ENCODE measurements at regions not wholly inside any gene's neighbourhood (a gene's known extent, or its start where the extent isn't known, plus 50 kb on each side); places are given as distances from the start of the nearest gene placed in this dataset.

DNA sequence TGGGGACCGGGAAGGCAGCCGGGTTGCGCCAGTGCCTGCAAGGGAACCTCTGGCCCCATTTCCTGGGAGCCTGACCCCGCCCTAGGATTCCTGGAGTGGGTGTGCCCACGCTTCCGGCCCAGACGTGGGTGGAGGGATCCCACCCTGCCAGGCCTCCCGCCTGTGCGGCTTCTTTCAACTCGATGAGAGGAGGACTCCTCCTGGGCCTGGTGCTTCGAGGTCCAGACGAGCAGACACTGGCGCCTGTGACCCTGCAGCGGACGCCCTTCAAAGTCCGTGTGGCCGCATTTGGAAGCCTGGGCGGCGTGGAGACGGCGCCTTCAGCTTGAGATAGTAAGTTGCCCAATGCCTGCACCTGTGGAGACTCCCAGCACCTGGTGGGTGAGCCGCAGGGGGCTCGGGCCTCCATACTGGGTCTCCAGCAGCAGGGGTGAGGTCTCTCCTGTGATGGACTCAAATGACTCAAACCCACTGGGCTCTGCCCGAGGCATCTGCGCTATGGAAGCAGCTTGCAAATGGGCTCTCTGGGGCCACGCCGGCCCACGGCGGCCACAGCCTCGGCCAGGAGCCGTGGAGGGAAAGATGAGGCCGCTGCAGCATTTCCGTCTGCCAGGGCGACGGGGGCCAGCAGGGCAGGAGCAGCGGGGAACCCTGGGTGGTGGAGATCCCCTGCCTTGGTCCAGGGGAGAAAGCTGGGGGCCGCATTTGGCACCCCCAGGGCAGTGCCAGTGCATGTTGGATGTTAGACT is 64.3 kb upstream of the PPARA start (continued):
- TF ChIP-seq, protein P1, sequence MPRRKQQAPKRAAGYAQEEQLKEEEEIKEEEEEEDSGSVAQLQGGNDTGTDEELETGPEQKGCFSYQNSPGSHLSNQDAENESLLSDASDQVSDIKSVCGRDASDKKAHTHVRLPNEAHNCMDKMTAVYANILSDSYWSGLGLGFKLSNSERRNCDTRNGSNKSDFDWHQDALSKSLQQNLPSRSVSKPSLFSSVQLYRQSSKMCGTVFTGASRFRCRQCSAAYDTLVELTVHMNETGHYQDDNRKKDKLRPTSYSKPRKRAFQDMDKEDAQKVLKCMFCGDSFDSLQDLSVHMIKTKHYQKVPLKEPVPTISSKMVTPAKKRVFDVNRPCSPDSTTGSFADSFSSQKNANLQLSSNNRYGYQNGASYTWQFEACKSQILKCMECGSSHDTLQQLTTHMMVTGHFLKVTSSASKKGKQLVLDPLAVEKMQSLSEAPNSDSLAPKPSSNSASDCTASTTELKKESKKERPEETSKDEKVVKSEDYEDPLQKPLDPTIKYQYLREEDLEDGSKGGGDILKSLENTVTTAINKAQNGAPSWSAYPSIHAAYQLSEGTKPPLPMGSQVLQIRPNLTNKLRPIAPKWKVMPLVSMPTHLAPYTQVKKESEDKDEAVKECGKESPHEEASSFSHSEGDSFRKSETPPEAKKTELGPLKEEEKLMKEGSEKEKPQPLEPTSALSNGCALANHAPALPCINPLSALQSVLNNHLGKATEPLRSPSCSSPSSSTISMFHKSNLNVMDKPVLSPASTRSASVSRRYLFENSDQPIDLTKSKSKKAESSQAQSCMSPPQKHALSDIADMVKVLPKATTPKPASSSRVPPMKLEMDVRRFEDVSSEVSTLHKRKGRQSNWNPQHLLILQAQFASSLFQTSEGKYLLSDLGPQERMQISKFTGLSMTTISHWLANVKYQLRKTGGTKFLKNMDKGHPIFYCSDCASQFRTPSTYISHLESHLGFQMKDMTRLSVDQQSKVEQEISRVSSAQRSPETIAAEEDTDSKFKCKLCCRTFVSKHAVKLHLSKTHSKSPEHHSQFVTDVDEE (CRISPR knock-in tag; IDR thresholded peaks at IDR 0.05): no peak
- TF ChIP-seq SNAI2 (CRISPR knock-in tag; IDR thresholded peaks at IDR 0.05) (no peak), TCF4 (CRISPR knock-in tag; IDR thresholded peaks at IDR 0.05; ENCODE audit: borderline replicate concordance) (no peak), TOX (CRISPR knock-in tag; IDR thresholded peaks at IDR 0.05; ENCODE audit: borderline replicate concordance) (no peak), GLIS3 (CRISPR knock-in tag; IDR thresholded peaks at IDR 0.05) (no peak)

DNA sequence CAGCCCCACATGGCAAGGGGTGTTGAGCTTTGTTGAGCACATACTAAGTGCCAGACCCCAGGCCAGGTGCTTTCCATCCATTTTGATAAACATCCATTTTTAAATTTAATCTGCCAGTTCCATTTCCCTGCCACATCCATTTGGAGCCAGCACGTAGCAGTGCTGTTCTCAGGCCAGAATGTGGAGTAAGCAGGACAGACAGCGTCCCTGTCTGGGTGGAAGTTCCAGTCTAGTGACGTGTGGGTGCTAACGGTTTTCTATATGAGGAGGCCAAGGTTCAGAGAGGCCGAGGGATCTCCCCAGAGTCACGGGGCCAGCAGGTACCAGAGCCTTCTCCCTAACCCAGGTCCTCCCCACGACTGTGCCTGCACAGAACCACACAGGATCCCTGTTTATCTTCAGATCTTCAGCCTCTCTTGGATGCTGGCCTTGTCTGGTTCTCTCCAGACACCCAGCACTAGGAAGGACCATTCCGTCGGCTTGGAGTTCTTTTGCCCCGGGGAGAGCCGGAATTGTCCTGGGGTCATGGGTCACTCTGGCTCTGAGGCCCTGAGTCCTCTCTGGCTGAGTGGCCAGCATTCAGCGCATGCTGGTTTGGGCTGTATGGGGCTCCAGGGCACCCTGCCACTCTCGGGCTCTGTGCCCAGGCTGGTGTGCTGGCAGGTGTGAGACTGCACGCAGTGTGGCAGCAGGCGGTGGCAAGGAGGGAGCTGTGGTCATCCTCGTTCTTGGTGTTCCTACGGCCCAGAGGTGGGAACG is 63.6 kb upstream of the PPARA start:
- ATAC-seq: peak; percentile 2
- TF ChIP-seq ISL1 (CRISPR knock-in tag; IDR thresholded peaks at IDR 0.05) (no peak), ZNF70 (CRISPR knock-in tag; IDR thresholded peaks at IDR 0.05) (0 out of 2 replicates have a peak, but pooled peaks have one; percentile 45)

DNA sequence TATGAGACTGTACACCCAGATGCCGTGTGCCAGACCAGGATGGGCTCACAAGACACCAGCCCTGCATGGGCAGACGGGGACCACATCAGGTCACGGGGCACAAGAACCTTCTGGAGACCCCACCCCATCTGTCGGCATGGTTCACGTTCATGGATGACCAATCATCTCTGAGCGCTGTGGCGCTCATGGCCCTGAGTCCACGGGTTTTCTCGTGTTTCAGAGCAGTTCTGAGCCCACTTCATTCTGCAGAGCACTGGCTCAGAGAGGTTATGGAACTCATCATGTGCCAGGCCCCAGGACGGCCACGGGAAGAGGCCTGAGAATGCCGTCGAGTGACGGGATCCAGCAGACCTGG is 63.0 kb upstream of the PPARA start:
- ATAC-seq: peak; percentile 0; the same call in 2 of the 3 replicates
- no peak for TF ChIP-seq ESRRG (CRISPR knock-in tag; IDR thresholded peaks at IDR 0.05)
- no peak for TF ChIP-seq PPARA (CRISPR knock-in tag; IDR thresholded peaks at IDR 0.05; ENCODE audit: borderline replicate concordance)
- no peak for TF ChIP-seq ZNF70 (CRISPR knock-in tag; IDR thresholded peaks at IDR 0.05)
- TF ChIP-seq, protein P2, sequence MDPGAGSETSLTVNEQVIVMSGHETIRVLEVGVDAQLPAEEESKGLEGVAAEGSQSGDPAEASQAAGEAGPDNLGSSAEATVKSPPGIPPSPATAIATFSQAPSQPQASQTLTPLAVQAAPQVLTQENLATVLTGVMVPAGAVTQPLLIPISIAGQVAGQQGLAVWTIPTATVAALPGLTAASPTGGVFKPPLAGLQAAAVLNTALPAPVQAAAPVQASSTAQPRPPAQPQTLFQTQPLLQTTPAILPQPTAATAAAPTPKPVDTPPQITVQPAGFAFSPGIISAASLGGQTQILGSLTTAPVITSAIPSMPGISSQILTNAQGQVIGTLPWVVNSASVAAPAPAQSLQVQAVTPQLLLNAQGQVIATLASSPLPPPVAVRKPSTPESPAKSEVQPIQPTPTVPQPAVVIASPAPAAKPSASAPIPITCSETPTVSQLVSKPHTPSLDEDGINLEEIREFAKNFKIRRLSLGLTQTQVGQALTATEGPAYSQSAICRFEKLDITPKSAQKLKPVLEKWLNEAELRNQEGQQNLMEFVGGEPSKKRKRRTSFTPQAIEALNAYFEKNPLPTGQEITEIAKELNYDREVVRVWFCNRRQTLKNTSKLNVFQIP (CRISPR knock-in tag; IDR thresholded peaks at IDR 0.05; ENCODE audit: borderline replicate concordance, low read depth): no peak
- no peak for TF ChIP-seq ZFP30 (CRISPR knock-in tag; IDR thresholded peaks at IDR 0.05)
- TF ChIP-seq, protein P1 (CRISPR knock-in tag; IDR thresholded peaks at IDR 0.05): no peak

DNA sequence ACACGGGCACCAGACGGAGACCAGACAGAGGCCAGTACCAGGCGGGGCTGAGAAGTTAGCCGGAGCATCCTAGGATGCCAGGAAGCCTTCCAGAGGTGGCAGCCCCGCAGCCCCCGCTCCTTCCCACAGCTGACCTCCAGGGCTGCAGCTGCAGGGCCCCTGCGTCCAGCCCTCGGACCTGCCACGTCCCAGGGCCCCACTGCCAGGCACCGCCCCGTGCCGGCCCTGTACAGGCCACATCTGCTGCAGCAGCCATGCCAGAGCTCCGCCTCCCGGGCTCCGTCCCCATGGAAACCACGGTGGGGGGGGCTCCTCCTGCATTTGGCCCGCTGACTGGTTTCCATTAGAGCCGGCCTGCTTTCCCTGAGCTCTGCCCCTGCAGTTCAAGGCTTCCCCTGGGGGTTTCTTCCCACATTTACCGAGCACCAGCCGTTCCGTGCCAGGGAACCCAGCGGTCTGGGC is 62.5 kb upstream of the PPARA start:
- no peak for TF ChIP-seq ARNTL (CRISPR knock-in tag; IDR thresholded peaks at IDR 0.05; ENCODE audit: borderline replicate concordance, low read depth)
- TF ChIP-seq TCF4 (CRISPR knock-in tag; IDR thresholded peaks at IDR 0.05; ENCODE audit: borderline replicate concordance): peak; percentile 44; the same call in 1 of the 2 replicates
- TF ChIP-seq ESRRG (CRISPR knock-in tag; IDR thresholded peaks at IDR 0.05): no peak
- TF ChIP-seq, protein P3, sequence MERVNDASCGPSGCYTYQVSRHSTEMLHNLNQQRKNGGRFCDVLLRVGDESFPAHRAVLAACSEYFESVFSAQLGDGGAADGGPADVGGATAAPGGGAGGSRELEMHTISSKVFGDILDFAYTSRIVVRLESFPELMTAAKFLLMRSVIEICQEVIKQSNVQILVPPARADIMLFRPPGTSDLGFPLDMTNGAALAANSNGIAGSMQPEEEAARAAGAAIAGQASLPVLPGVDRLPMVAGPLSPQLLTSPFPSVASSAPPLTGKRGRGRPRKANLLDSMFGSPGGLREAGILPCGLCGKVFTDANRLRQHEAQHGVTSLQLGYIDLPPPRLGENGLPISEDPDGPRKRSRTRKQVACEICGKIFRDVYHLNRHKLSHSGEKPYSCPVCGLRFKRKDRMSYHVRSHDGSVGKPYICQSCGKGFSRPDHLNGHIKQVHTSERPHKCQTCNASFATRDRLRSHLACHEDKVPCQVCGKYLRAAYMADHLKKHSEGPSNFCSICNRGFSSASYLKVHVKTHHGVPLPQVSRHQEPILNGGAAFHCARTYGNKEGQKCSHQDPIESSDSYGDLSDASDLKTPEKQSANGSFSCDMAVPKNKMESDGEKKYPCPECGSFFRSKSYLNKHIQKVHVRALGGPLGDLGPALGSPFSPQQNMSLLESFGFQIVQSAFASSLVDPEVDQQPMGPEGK (CRISPR knock-in tag; IDR thresholded peaks at IDR 0.05; ENCODE audit: borderline replicate concordance): peak; percentile 69; the same call in 1 of the 2 replicates
- no peak for TF ChIP-seq TOX (CRISPR knock-in tag; IDR thresholded peaks at IDR 0.05; ENCODE audit: borderline replicate concordance)
- no peak for TF ChIP-seq ZNF565 (CRISPR knock-in tag; conservative IDR thresholded peaks at IDR 0.05; ENCODE audit: low read depth)
- TF ChIP-seq ZNF8 (CRISPR knock-in tag; IDR thresholded peaks at IDR 0.05): no peak
- no peak for TF ChIP-seq RARB (CRISPR knock-in tag; IDR thresholded peaks at IDR 0.05)
- ATAC-seq: peak; percentile 55
